ENCODE measurements at regions not wholly inside any gene's neighbourhood (a gene's known extent, or its start where the extent isn't known, plus 50 kb on each side); places are given as distances from the start of the nearest gene placed in this dataset.

- TF ChIP-seq CTCF (IDR thresholded peaks at IDR 0.05; ENCODE audit: poor library complexity, severe bottlenecking), result no peak
- Histone ChIP-seq H3K27ac (ENCODE audit: poor library complexity, severe bottlenecking) (no peak overlapping the region), H3K27me3 (ENCODE audit: insufficient read depth, poor library complexity, severe bottlenecking) (no peaks in the 10 kb centered on the region), H3K9me3 (ENCODE audit: severe bottlenecking) (no peaks in the 10 kb centered on the region), H3K4me1 (ENCODE audit: insufficient read depth, poor library complexity, severe bottlenecking) (peaks cover 10% of the 10 kb centered on the region), H3K36me3 (ENCODE audit: low read depth) (no peaks in the 10 kb centered on the region), H3K4me3 (ENCODE audit: severe bottlenecking) (no peak overlapping the region)
- peak; percentile 93 for ATAC-seq (ENCODE audit: low read depth)
- no peak for DNase-seq (ENCODE audit: low spot score)
These were observed 2029.9 kb upstream of the AGA start for GRCh38 chr4:179472164-179472563.

DNA sequence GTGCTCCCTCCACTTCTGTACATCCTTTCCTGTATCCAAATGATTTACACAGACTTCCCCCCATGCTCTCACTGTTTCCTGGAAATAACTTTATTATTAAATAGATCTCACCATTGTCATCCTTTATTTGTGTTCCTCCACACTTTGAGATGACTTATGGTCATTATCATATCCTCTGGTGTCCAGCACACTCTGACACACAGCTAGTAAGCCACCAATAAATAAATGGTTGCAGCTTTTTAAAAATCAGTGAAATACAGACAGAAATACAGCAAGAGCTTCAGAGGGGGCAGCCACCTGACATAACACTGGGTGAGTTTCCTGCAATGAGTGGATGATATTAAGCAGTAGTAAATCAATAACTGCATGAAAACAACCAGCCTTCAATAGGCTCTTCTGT lies 2036.4 kb upstream of the AGA start:
- H3K36me3 ChIP-seq (ENCODE audit: low read depth), result no peaks in the 10 kb centered on the region
- no peaks in the 10 kb centered on the region for H3K27me3 ChIP-seq (ENCODE audit: insufficient read depth, poor library complexity, severe bottlenecking)
- no peak overlapping the region for H3K27ac ChIP-seq (ENCODE audit: poor library complexity, severe bottlenecking)
- no peaks in the 10 kb centered on the region for H3K9me3 ChIP-seq (ENCODE audit: severe bottlenecking)
- DNase-seq (ENCODE audit: low spot score) (no peak), ATAC-seq (ENCODE audit: low read depth) (no peak)
- no peak for TF ChIP-seq CTCF (IDR thresholded peaks at IDR 0.05; ENCODE audit: poor library complexity, severe bottlenecking)
- no peaks in the 10 kb centered on the region for H3K4me1 ChIP-seq (ENCODE audit: insufficient read depth, poor library complexity, severe bottlenecking)
- H3K4me3 ChIP-seq (ENCODE audit: severe bottlenecking), result no peak overlapping the region

DNA sequence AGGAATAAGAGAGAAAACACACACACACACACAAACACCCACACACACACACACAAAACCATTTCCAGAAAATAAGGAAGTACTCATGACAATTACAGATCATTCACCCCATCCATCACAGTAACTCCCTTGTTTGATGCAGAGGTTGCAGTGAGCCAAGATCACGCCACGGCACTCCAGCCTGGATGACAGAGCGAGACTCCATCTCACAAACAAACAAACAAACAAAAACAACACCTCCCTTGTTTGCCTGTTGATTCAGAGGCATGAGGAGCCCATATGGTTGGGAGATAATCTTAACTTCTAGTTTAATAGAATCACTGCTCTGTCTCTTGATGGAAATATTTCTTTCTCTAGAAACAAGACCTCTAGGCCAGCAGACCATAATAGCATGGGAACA lies 2043.5 kb upstream of the AGA start:
- no peaks in the 10 kb centered on the region for H3K4me1 ChIP-seq (ENCODE audit: insufficient read depth, poor library complexity, severe bottlenecking)
- H3K27me3 ChIP-seq (ENCODE audit: insufficient read depth, poor library complexity, severe bottlenecking), result no peaks in the 10 kb centered on the region
- no peak for TF ChIP-seq CTCF (IDR thresholded peaks at IDR 0.05; ENCODE audit: poor library complexity, severe bottlenecking)
- H3K4me3 ChIP-seq (ENCODE audit: severe bottlenecking), result no peak overlapping the region
- no peaks in the 10 kb centered on the region for H3K36me3 ChIP-seq (ENCODE audit: low read depth)
- no peak overlapping the region for H3K27ac ChIP-seq (ENCODE audit: poor library complexity, severe bottlenecking)
- no peak for ATAC-seq (ENCODE audit: low read depth)
- no peak for DNase-seq (ENCODE audit: low spot score)
- H3K9me3 ChIP-seq (ENCODE audit: severe bottlenecking), result no peaks in the 10 kb centered on the region

- H3K27ac ChIP-seq (ENCODE audit: poor library complexity, severe bottlenecking), result no peak overlapping the region
- no peak overlapping the region for H3K4me3 ChIP-seq (ENCODE audit: severe bottlenecking)
- no peak for TF ChIP-seq CTCF (IDR thresholded peaks at IDR 0.05; ENCODE audit: poor library complexity, severe bottlenecking)
- no peaks in the 10 kb centered on the region for H3K9me3 ChIP-seq (ENCODE audit: severe bottlenecking)
- H3K36me3 ChIP-seq (ENCODE audit: low read depth), result no peaks in the 10 kb centered on the region
- no peaks in the 10 kb centered on the region for H3K27me3 ChIP-seq (ENCODE audit: insufficient read depth, poor library complexity, severe bottlenecking)
- H3K4me1 ChIP-seq (ENCODE audit: insufficient read depth, poor library complexity, severe bottlenecking), result no peaks in the 10 kb centered on the region
- no peak for ATAC-seq (ENCODE audit: low read depth)
- DNase-seq (ENCODE audit: low spot score), result no peak
These were observed 2044.5 kb upstream of the AGA start for GRCh38 chr4:179486570-179487335.

Data from RWPE2 (cell line).